OCI-LY1 (cell line): ENCODE measurements at regions not wholly inside any gene's neighbourhood (a gene's known extent, or its start where the extent isn't known, plus 50 kb on each side); places are given as distances from the start of the nearest gene placed in this dataset.

ENCODE experiments used
- EZH2 ChIP-seq: fragments of 200-600 bp; sonication (generic), shearing (Covaris generic); IDR thresholded peaks from 2 replicates; pipeline ENCODE4 v1.8.0; 2017; ENCODE audit warnings: borderline replicate concordance, mixed run types, mild to moderate bottlenecking, antibody characterized with exemption, low read length, moderate library complexity, mixed read lengths
- TF ChIP-seq, protein P1 (sequence below): fragments of 200-600 bp; sonication (generic), shearing (Covaris generic); IDR thresholded peaks from 2 replicates; pipeline ENCODE4 v1.5.1; 2017; ENCODE audit warnings: mild to moderate bottlenecking, antibody characterized with exemption, low read length, moderate library complexity, mixed read lengths

- TF ChIP-seq EZH2 = no peak
- TF ChIP-seq, protein P1, sequence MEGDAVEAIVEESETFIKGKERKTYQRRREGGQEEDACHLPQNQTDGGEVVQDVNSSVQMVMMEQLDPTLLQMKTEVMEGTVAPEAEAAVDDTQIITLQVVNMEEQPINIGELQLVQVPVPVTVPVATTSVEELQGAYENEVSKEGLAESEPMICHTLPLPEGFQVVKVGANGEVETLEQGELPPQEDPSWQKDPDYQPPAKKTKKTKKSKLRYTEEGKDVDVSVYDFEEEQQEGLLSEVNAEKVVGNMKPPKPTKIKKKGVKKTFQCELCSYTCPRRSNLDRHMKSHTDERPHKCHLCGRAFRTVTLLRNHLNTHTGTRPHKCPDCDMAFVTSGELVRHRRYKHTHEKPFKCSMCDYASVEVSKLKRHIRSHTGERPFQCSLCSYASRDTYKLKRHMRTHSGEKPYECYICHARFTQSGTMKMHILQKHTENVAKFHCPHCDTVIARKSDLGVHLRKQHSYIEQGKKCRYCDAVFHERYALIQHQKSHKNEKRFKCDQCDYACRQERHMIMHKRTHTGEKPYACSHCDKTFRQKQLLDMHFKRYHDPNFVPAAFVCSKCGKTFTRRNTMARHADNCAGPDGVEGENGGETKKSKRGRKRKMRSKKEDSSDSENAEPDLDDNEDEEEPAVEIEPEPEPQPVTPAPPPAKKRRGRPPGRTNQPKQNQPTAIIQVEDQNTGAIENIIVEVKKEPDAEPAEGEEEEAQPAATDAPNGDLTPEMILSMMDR = no peak
Measured at GRCh38 chr1:163585796-163586195, 264.0 kb downstream of the NUF2 start.
